OCI-LY3 (cell line): ENCODE measurements at regions not wholly inside any gene's neighbourhood (a gene's known extent, or its start where the extent isn't known, plus 50 kb on each side); places are given as distances from the start of the nearest gene placed in this dataset.
"Not testable (repeated sequence)": the region's sequence is repeated elsewhere in the genome, so short reads cannot be mapped to it uniquely, and the experiment has no call there.

Experiments
- H2AFZ ChIP-seq: fragments of 200-600, 300-600 bp; shearing (Covaris generic); 2 replicates; pipeline ENCODE4 v1.6.0; 2014; ENCODE audit warnings: antibody characterized with exemption, low read depth, low read length
- H3K27ac ChIP-seq: fragments of 200-600, 300-600 bp; sonication (generic); 2 replicates; pipeline ENCODE4 v1.5.1; 2014; ENCODE audit warnings: mild to moderate bottlenecking, low read length, moderate library complexity, mixed read lengths
- H3K27me3 ChIP-seq: fragments of 200-600, 300-600 bp; sonication (generic); 2 replicates; pipeline ENCODE4 v1.6.1; 2014; ENCODE audit warnings: low read depth, low read length, mixed read lengths
- H3K36me3 ChIP-seq: fragments of 200-600, 300-600 bp; sonication (generic); replicated peaks from 2 replicates; pipeline ENCODE3; 2014; ENCODE audit warnings: low read depth, low read length, mixed read lengths
- H3K4me1 ChIP-seq: fragments of 300-600, 200-600 bp; sonication (generic); 2 replicates; pipeline ENCODE4 v1.6.1; 2014; ENCODE audit warnings: low read length, mixed read lengths
- H3K4me2 ChIP-seq: fragments of 200-600, 300-600 bp; sonication (generic); 2 replicates; pipeline ENCODE4 v1.6.1; 2014; ENCODE audit warnings: low read length, mixed read lengths
- H3K4me3 ChIP-seq: fragments of 300-600, 200-600 bp; sonication (generic); 2 replicates; pipeline ENCODE4 v1.5.1; 2014; ENCODE audit warnings: antibody characterized with exemption, mild to moderate bottlenecking, low read length, moderate library complexity
- H3K79me2 ChIP-seq: fragments of 300-600, 200-600 bp; shearing (Covaris generic); 2 replicates; pipeline ENCODE4 v1.6.1; 2014; ENCODE audit warnings: mild to moderate bottlenecking, low read length, mixed read lengths
- H3K9ac ChIP-seq: fragments of 300-600, 200-600 bp; shearing (Covaris generic); 2 replicates; pipeline ENCODE4 v1.6.0; 2014; ENCODE audit warnings: mild to moderate bottlenecking, low read length, moderate library complexity
- H3K9me3 ChIP-seq: fragments of 200-600, 300-600 bp; shearing (Covaris generic); 2 replicates; pipeline ENCODE4 v1.6.1; 2014; ENCODE audit warnings: low read length, mixed read lengths; ENCODE audit not compliant: insufficient read depth
- H4K20me1 ChIP-seq: fragments of 200-600, 300-600 bp; sonication (generic); 2 replicates; pipeline ENCODE4 v1.6.1; 2016; ENCODE audit warnings: low read length, mixed read lengths; ENCODE audit not compliant: insufficient read depth
- EZH2phosphoT487 ChIP-seq: fragments of 200-600 bp; shearing (Covaris generic); IDR thresholded peaks from 2 replicates; pipeline ENCODE4 v1.6.1; 2018; ENCODE audit warnings: antibody characterized with exemption, mixed run types, low read depth
- TF ChIP-seq, protein P1 (sequence below): fragments of 200-600, 300-600 bp; sonication (generic); IDR thresholded peaks from 2 replicates; pipeline ENCODE4 v1.5.1; 2014; ENCODE audit warnings: antibody characterized with exemption, low read length, low read depth

DNA sequence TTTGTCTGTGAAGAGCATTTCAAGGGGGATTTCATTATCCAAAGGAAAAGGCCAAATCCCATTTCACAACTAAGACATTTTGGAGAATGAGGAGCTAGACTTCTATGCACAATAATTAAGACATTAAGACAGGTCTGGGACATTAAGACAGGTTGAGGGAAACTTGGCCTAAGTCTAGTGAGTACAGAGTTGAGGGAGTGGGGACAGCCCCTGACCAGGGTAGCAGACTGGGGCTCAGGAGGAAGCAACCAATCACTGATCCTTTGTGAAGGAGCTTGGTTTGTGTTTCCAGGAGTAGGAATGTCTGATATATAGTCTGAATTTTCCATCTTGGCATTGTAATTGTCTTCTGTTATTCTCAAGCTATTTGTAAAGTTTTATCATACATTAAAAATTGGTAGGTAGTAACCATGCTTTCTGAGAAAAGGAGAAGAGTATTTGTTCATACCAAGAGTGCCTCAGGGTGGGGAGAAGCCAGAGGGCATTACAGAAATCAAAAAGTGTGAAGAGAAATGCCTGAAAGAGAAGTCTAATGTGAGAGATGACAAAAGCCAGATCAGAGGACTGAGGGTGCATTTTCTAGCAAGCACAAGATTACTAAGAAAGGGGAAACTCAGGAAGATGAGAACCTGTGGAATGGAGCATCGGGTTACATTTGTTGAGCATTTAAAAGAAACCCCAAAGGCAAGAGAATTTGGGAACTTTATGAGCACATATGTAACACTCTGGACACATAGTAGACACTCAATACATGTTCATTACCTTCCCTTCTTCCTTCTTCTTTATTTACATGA lies 189.3 kb upstream of the PIK3R1 start:
- Histone ChIP-seq H3K4me2 (no peak overlapping the region), H2AFZ (no peak overlapping the region), H4K20me1 (no peaks in the 10 kb centered on the region), H3K79me2 (no peaks in the 10 kb centered on the region), H3K27me3 (no peaks in the 10 kb centered on the region), H3K9ac (no peak overlapping the region), H3K4me1 (0 out of 2 replicates have a peak, but pooled peaks cover 2% of the 10 kb centered on the region), H3K36me3 (no peaks in the 10 kb centered on the region), H3K4me3 (no peak overlapping the region), H3K9me3 (no peaks in the 10 kb centered on the region), H3K27ac (no peak overlapping the region)
- TF ChIP-seq, protein P1, sequence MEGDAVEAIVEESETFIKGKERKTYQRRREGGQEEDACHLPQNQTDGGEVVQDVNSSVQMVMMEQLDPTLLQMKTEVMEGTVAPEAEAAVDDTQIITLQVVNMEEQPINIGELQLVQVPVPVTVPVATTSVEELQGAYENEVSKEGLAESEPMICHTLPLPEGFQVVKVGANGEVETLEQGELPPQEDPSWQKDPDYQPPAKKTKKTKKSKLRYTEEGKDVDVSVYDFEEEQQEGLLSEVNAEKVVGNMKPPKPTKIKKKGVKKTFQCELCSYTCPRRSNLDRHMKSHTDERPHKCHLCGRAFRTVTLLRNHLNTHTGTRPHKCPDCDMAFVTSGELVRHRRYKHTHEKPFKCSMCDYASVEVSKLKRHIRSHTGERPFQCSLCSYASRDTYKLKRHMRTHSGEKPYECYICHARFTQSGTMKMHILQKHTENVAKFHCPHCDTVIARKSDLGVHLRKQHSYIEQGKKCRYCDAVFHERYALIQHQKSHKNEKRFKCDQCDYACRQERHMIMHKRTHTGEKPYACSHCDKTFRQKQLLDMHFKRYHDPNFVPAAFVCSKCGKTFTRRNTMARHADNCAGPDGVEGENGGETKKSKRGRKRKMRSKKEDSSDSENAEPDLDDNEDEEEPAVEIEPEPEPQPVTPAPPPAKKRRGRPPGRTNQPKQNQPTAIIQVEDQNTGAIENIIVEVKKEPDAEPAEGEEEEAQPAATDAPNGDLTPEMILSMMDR: no peak
- TF ChIP-seq EZH2phosphoT487: no peak

GRCh38 chr5:68024426-68024825 lies 191.1 kb upstream of the PIK3R1 start:
- no peaks in the 10 kb centered on the region for H3K9me3 ChIP-seq
- no peaks in the 10 kb centered on the region for H3K79me2 ChIP-seq
- H3K27me3 ChIP-seq: no peaks in the 10 kb centered on the region
- no peak overlapping the region for H3K27ac ChIP-seq
- H4K20me1 ChIP-seq: no peaks in the 10 kb centered on the region
- H3K4me1 ChIP-seq: 0 out of 2 replicates have a peak, but pooled peaks cover 2% of the 10 kb centered on the region
- TF ChIP-seq EZH2phosphoT487: no peak
- TF ChIP-seq, protein P1: no peak
- no peak overlapping the region for H3K4me3 ChIP-seq
- no peaks in the 10 kb centered on the region for H3K36me3 ChIP-seq
- no peak overlapping the region for H2AFZ ChIP-seq
- H3K4me2 ChIP-seq: no peak overlapping the region
- no peak overlapping the region for H3K9ac ChIP-seq

GRCh38 chr5:68021916-68022315 lies 193.6 kb upstream of the PIK3R1 start:
- Histone ChIP-seq H3K79me2 (no peaks in the 10 kb centered on the region), H3K4me3 (no peak overlapping the region), H3K27me3 (no peaks in the 10 kb centered on the region), H4K20me1 (no peaks in the 10 kb centered on the region), H3K27ac (no peak overlapping the region), H2AFZ (no peak overlapping the region), H3K9me3 (no peaks in the 10 kb centered on the region), H3K36me3 (no peaks in the 10 kb centered on the region), H3K9ac (no peak overlapping the region), H3K4me2 (no peak overlapping the region), H3K4me1 (0 out of 2 replicates have a peak, but pooled peaks cover 2% of the 10 kb centered on the region)
- TF ChIP-seq EZH2phosphoT487: no peak
- TF ChIP-seq, protein P1: no peak

- Histone ChIP-seq H3K9me3 (no peaks in the 10 kb centered on the region), H3K4me2 (no peak overlapping the region), H4K20me1 (no peaks in the 10 kb centered on the region), H3K27me3 (no peaks in the 10 kb centered on the region), H3K79me2 (no peaks in the 10 kb centered on the region), H3K4me3 (no peak overlapping the region), H3K36me3 (no peaks in the 10 kb centered on the region), H3K27ac (no peak overlapping the region), H2AFZ (no peak overlapping the region), H3K9ac (no peak overlapping the region), H3K4me1 (0 out of 2 replicates have a peak, but pooled peaks cover 2% of the 10 kb centered on the region)
- TF ChIP-seq, protein P1: no peak
- TF ChIP-seq EZH2phosphoT487: no peak
These were observed 194.3 kb upstream of the PIK3R1 start for GRCh38 chr5:68021227-68021626.

GRCh38 chr5:68020461-68020969 lies 195.0 kb upstream of the PIK3R1 start:
- not testable (repeated sequence) for H3K4me3 ChIP-seq, H3K4me1 ChIP-seq, H3K27ac ChIP-seq, H2AFZ ChIP-seq, H3K79me2 ChIP-seq, H3K4me2 ChIP-seq, H3K36me3 ChIP-seq, H3K27me3 ChIP-seq, H4K20me1 ChIP-seq, H3K9me3 ChIP-seq, H3K9ac ChIP-seq
